Right lung (tissue), 2 donors: ENCODE measurements at regions not wholly inside any gene's neighbourhood (a gene's known extent, or its start where the extent isn't known, plus 50 kb on each side); places are given as distances from the start of the nearest gene placed in this dataset.

Experiments
- DNase-seq, 2 donors: peaks; one replicate each; pipeline ENCODE4 v3.0.0-alpha.2; 2013

DNA sequence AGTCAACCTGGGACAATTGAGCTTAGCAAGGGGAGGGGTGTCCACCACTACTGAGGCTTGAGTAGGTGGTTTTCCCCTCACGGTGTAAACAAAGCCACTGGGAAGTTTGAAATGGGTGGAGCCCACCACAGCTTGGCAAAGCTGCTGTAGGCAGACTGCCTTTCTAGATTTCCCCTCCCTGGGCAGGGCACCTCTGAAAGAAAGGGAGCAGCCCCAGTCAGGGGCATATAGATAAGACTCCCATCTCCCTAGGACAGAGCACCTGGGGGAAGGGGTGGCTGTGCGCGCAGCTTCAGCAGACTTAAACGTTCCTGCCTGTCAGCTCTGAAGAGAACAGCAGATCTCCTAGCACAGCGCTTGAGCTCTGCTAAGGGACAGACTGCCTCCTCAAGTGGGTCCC, 758.4 kb downstream of the LTN1 start:
- no peak for DNase-seq

DNA sequence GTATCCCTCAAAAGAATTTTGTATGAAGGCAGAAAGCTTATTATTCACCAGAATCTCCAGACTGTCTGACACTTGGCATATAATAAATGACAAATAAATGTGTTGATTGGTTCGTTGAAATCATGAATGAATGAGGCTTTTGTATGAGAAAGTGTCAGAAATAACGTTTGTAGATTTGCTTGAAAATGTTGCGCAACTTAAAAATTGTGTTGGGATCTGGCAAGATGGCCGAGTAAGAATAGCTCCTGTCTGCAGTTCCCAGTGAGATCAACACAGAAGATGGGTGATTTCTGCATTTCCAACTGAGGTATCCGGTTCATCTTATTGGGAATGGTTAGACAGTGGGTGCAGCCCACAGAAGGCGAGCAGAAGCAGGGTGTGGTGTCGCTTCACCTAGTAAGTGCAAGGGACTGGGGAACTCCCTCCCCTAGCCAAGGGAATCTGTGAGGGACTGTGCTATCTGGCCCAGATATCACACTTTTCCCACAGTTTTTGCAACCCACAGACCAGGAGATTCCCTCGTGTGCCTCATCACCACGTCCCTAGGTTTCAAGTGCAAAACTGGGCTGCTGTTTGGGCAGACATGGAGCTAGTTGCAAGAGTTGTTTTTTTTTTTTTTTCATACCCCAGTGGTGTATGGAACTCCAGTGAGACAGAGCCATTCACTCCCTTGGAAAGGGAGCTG, 759.0 kb downstream of the LTN1 start:
- DNase-seq, result no peak

GRCh38 chr21:28230559-28230958, 762.1 kb downstream of the LTN1 start:
- DNase-seq, result no peak

GRCh38 chr21:28229814-28230213, 762.9 kb downstream of the LTN1 start:
- DNase-seq, result no peak

- no peak for DNase-seq
Measured at GRCh38 chr21:28228636-28228995, 764.1 kb downstream of the LTN1 start.

DNA sequence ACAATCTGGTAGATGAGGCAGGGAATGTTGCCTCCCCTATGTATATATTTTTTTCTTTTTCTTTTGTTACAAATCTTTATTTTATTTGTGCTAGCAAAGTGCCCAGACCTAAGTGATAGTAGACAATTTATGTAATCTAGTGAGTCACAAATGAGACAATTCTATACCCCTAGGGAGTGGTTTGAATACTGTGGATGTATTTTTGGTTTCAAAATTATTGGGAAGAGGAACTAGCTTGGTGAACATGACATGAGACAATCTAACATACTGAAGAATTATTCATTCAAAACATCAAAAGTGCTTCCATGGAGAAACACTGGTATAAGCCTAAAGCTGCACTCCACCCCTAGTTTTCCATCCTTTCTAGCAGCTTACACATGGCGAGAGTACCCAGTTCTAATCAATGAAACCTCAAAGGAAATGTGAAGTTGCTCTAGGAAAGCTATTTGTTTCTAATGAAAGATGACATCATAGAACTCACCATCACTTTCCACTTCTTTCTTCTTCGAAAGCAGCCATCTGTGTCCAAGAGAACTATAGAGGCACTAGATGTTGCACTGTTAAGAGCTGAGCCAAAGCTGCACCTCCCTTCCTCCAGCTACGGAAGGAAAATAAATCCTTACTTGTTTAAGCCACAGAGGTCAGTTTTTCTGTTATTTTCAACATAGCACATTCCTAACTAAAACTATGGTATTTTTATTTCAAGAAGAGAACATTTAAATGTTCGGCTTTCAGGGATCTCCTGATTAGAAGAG, 764.6 kb downstream of the LTN1 start:
- DNase-seq, result no peak

- DNase-seq, result no peak
Measured at GRCh38 chr21:28226563-28226962, 766.1 kb downstream of the LTN1 start.

DNA sequence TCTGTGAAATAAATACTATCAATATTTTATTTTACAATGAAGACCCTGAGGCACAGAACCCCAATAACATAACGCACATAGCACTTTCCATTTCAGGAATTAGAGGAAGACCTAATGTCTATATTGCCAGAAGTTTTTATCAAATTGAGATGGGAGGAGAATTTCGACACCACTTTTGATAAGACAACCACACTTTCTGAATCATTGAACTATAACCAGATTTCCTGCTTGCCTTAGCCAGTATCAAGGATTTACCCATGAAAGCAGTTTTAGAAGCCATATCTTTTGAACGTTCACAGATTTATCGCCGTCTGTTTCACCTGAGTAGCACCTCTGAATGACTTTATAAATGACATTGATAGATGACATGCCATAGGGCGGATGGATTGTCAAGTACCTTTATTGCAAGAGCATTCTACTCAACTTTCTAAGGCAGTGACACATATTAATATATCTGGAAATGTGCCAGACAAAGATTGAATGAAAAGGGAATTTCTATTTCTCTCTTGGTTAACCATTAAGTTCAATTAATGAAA, 768.4 kb downstream of the LTN1 start:
- no peak for DNase-seq

GRCh38 chr21:28221984-28222383, 770.7 kb downstream of the LTN1 start:
- no peak for DNase-seq

- DNase-seq, result no peak
Measured at GRCh38 chr21:28220680-28221079, 772.0 kb downstream of the LTN1 start.

GRCh38 chr21:28216976-28217523, 775.6 kb downstream of the LTN1 start:
- no peak for DNase-seq

DNA sequence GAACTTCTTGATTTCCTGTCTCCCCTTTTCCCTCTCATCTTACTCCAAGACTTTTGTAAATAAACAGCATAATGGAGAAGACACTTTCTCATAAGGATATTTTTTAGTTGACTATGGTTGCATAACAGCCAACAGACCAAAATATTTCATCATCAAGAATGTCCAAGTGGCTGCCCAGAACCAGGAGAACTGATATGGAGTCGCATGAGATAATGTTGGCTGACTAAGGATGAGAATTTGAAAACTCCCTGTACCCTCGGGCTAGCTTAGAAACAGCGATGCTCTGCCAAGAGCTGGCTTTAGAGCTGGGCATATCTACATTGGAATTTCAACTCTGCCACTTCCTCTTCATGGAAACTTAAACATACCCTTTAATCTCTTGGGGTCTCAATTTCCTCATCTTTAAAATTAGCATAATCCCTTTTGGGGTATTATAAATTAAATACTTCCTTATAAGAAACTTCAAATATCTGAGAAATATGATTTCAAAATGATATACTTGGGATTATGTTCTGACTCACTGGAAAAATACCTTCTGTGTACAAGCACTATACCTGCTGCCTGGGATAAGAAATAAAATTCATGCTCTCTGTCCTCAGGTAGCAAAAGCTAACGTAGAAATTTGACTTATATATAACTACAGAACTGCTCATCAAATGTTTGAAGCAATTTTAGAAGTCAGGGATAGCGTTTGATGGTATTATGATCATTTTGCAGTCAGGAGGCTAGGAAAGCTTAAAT, 777.3 kb downstream of the LTN1 start:
- DNase-seq, result no peak

DNA sequence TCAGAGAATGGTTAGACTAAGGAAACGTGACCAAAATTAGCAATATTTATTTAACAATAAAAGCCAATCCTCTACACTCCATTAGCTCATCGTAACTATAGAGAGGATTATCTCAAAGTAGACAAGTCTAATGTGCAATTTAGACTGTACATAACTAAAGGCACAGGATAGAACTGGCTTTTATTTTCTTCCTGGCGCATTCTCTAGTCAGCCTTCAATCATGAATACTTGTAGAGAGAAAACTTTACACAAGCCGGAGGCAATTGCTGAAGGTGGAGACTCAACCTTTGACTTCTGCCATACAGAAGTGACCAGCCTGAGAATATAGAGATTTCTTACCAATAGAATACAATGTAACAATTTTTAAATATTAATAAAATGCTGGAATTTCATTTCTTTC, 777.9 kb downstream of the LTN1 start:
- DNase-seq, result no peak

DNA sequence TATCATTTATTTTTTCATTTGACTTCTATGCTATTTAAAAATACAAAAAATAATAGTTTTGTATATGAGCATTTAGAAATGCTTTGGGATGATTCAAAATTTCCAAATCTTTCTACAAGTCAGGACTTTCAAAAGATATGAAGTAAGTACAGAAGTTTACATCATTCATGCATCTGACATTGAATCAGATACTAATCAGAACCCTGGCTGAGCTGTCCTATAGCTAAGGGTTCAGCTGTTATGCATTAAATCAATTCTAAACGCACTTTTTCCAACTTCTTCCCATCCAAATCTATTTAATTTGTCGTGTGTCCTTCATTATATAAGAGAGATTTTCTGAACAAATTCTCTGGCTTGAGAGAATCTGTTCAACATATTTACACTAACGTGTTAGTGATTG, 779.4 kb downstream of the LTN1 start:
- no peak for DNase-seq

DNA sequence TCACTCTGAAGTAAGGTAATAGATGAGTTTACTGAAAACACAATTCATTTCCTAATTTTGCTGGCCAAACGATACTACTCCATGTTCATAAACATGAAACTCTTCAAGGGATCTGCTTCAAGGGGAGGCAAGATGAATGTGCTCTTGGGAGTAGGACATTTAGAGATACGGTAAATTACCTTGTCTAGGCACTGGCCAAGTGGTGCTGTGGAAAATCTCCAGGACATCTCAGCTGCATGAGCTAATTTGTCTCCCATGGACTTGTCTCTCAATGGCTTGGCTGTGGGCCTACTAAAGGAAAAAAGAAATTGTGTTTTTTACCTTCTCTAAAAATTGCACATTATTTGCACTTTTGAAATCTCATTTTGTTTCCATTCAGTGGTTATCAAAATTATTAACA, 780.6 kb downstream of the LTN1 start:
- no peak for DNase-seq

GRCh38 chr21:28207436-28208173, 785.1 kb downstream of the LTN1 start:
- DNase-seq, result peak in 1 of 2 donors; percentile 9

DNA sequence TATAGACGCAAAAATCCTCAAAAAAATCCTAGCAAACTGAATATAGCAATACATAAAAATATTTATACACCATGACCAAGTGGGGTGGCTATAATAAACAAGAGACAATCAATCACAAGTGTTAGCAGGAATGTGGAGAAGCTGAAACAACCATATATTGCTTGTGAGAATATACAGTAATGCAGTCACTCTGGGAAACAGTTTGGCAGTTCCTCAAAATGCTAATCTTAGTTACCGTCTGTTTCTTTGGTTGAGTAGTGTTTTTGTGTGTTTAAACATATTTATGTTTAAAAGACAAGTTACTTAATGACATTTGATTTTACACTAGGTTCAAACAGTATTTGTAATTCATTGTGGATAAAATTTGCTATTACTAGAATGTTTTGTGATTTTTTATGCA, 792.0 kb downstream of the LTN1 start:
- DNase-seq, result no peak

- no peak for DNase-seq
Measured at GRCh38 chr21:28196981-28197380, 795.7 kb downstream of the LTN1 start.

DNA sequence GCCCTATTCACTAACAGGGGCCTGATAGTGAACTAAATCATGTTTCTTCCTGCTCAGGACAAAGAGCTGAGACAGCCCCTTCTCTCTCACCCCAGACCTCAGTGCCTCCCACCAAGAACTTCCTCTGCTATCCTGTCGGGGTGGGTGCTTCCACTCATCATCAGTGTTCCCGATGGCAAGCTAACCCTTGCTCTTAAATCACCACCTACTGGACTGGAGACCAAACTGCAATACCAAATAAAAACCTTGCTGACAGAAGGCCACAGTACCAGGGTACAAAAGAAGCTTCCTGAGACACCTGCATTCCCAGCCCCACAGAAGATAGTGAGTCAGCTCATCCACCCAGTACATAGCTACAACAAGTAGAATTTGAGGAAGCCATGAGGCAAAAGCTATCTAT, 799.5 kb downstream of the LTN1 start:
- no peak for DNase-seq

- DNase-seq, result no peak
Measured at GRCh38 chr21:28186604-28187003, 806.1 kb downstream of the LTN1 start.

GRCh38 chr21:28181730-28182129, 810.9 kb downstream of the LTN1 start:
- no peak for DNase-seq

GRCh38 chr21:28179136-28179535, 813.5 kb downstream of the LTN1 start:
- DNase-seq, result peak; percentile 38 to 54
